ENCODE measurements at regions not wholly inside any gene's neighbourhood (a gene's known extent, or its start where the extent isn't known, plus 50 kb on each side); places are given as distances from the start of the nearest gene placed in this dataset.

GRCh38 chr12:31783556-31783955 lies 54.7 kb upstream of the AMN1 start:
- Histone ChIP-seq H3K27me3 (replicated peaks; ENCODE audit: insufficient read depth, low read depth, low read length, poor library complexity) (no peaks in the 10 kb centered on the region), H3K4me1 (ENCODE audit: insufficient read depth, low read length, poor library complexity, severe bottlenecking) (no peaks in the 10 kb centered on the region), H3K9me3 (ENCODE audit: low read depth, low read length, poor library complexity, severe bottlenecking) (no peaks in the 10 kb centered on the region), H3K27ac (ENCODE audit: low read depth, low read length, poor library complexity, severe bottlenecking) (no peak overlapping the region), H3K36me3 (ENCODE audit: insufficient read depth, low read length, poor library complexity, severe bottlenecking) (no peaks in the 10 kb centered on the region), H3K4me3 (ENCODE audit: low read depth, low read length, poor library complexity, severe bottlenecking) (no peak overlapping the region)
- intact Hi-C loops (cut with micrococcal nuclease; ENCODE audit: unreplicated experiment): no loop called here
- ChIA-PET POLR2A (ENCODE audit: low non-redundant PET) (interaction anchor here (0.6 kb wide), 1 partner anchor 142 kb away, joined by 3 read pairs; no protein-coding TSS in a partner anchor), CTCF (no interaction called here)
- BruUV-seq (replicated peaks): no TSS peak
- TF ChIP-seq EZH2 (IDR thresholded peaks at IDR 0.05; ENCODE audit: borderline replicate concordance, low read depth, low read length, poor library complexity, severe bottlenecking) (no peak), CTCF (conservative IDR thresholded peaks at IDR 0.05; ENCODE audit: low read depth, low read length) (no peak)
- no peak for DNase-seq (ENCODE audit: low spot score)

GRCh38 chr12:31781894-31782540 lies 53.2 kb upstream of the AMN1 start:
- no peaks in the 10 kb centered on the region for H3K27me3 ChIP-seq (replicated peaks; ENCODE audit: insufficient read depth, low read depth, low read length, poor library complexity)
- TF ChIP-seq CTCF (conservative IDR thresholded peaks at IDR 0.05; ENCODE audit: low read depth, low read length): no peak
- no peak for TF ChIP-seq EZH2 (IDR thresholded peaks at IDR 0.05; ENCODE audit: borderline replicate concordance, low read depth, low read length, poor library complexity, severe bottlenecking)
- H3K36me3 ChIP-seq (ENCODE audit: insufficient read depth, low read length, poor library complexity, severe bottlenecking): no peaks in the 10 kb centered on the region
- no peaks in the 10 kb centered on the region for H3K9me3 ChIP-seq (ENCODE audit: low read depth, low read length, poor library complexity, severe bottlenecking)
- no peak overlapping the region for H3K4me3 ChIP-seq (ENCODE audit: low read depth, low read length, poor library complexity, severe bottlenecking)
- no peaks in the 10 kb centered on the region for H3K4me1 ChIP-seq (ENCODE audit: insufficient read depth, low read length, poor library complexity, severe bottlenecking)
- intact Hi-C loops (cut with micrococcal nuclease; ENCODE audit: unreplicated experiment): no loop called here
- POLR2A ChIA-PET (ENCODE audit: low non-redundant PET): no interaction called here
- CTCF ChIA-PET: no interaction called here
- no peak overlapping the region for H3K27ac ChIP-seq (ENCODE audit: low read depth, low read length, poor library complexity, severe bottlenecking)
- no peak for DNase-seq (ENCODE audit: low spot score)
- BruUV-seq (replicated peaks): no TSS peak

GRCh38 chr12:31780096-31780495 lies 51.3 kb upstream of the AMN1 start:
- TF ChIP-seq CTCF (conservative IDR thresholded peaks at IDR 0.05; ENCODE audit: low read depth, low read length) (no peak), EZH2 (IDR thresholded peaks at IDR 0.05; ENCODE audit: borderline replicate concordance, low read depth, low read length, poor library complexity, severe bottlenecking) (no peak)
- Histone ChIP-seq H3K9me3 (ENCODE audit: low read depth, low read length, poor library complexity, severe bottlenecking) (no peaks in the 10 kb centered on the region), H3K27me3 (replicated peaks; ENCODE audit: insufficient read depth, low read depth, low read length, poor library complexity) (no peaks in the 10 kb centered on the region), H3K4me1 (ENCODE audit: insufficient read depth, low read length, poor library complexity, severe bottlenecking) (no peaks in the 10 kb centered on the region), H3K27ac (ENCODE audit: low read depth, low read length, poor library complexity, severe bottlenecking) (no peak overlapping the region), H3K36me3 (ENCODE audit: insufficient read depth, low read length, poor library complexity, severe bottlenecking) (no peaks in the 10 kb centered on the region), H3K4me3 (ENCODE audit: low read depth, low read length, poor library complexity, severe bottlenecking) (no peak overlapping the region)
- intact Hi-C loops (cut with micrococcal nuclease; ENCODE audit: unreplicated experiment): no loop called here
- DNase-seq (ENCODE audit: low spot score): no peak
- CTCF ChIA-PET: no interaction called here
- POLR2A ChIA-PET (ENCODE audit: low non-redundant PET): no interaction called here
- no TSS peak for BruUV-seq (replicated peaks)
